HG03135 (cell line): ENCODE measurements at regions not wholly inside any gene's neighbourhood (a gene's known extent, or its start where the extent isn't known, plus 50 kb on each side); places are given as distances from the start of the nearest gene placed in this dataset.
"Not testable (repeated sequence)": the region's sequence is repeated elsewhere in the genome, so short reads cannot be mapped to it uniquely, and the experiment has no call there.

Experiments used
- ATAC-seq: cut with Tn5 transposase; IDR thresholded peaks from one replicate; pipeline ENCODE4 v1.9.1; 2021; ENCODE audit warnings: mild to moderate bottlenecking, moderate library complexity; ENCODE audit not compliant: unreplicated experiment

DNA sequence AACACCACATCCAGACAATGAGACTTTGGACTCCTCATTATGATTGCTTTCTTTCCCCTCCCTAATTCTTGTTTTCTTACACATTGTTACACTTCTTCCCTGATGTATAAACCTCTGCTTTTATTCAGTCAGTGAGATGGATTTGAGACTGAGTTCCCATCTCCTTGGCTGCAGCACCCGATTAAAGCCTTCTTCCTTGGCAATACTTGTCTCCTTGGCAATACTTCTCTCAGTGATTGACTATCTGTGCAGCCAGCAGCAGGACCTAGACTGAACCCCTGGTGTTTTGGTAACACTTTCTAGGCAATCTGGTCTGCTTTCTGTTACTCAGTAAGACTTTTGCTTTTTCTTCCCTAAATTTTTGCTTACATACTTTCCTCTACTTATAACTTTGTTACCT, 492.8 kb upstream of the SMC2 start:
- no peak for ATAC-seq

- not testable (repeated sequence) for ATAC-seq
These were observed 482.2 kb upstream of the SMC2 start for GRCh38 chr9:103611950-103612349.

DNA sequence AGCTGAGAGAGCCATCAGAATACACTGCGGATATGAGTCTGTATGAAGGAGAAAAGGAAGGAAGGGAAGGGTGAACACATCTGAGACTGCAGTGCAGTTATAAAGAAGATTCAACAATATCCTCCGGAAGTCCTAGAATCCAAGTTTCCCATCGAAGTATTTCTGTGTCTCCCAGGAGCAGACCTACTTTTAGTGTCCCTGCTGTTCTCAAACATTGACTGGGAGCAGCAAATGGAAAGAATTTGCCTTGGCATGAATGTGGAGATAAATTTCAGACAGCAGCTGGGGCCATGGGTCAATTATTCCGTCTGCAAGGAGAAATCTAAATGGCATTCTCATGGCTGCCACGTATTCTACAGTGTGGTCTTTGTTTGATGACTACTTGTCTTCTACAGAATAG, 478.1 kb upstream of the SMC2 start:
- no peak for ATAC-seq

- no peak for ATAC-seq
These were observed 477.1 kb upstream of the SMC2 start for GRCh38 chr9:103617046-103617445.

DNA sequence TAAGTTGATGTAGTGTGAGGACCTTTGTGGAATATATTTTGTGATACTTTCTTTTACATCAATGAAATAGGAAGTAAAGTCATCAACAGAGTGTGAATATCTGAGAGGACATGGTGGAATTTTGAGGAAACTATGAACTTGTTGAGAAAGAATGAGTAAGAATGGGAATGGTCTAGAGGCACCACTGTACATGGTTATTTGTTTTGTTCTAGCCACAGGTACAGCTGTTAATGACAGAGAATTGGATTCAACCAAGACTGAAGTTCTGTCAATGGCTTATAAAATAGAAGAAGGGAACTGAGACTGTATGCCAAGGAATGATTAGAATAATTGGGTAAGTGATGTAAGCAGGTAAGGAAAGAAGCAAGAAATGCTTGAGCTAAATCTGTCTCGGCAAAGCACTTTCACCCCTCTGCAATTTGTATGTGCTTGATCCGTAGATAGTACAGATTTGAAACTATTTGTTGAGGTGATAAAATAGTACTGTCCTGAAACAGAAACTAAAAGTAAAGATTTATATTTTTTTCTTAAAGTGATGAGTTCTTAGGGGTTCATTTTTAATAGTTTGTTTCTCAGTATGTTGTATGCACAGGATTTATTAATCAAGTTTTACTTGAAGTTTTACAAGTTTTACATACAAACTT, 468.8 kb upstream of the SMC2 start:
- no peak for ATAC-seq

- no peak for ATAC-seq
These were observed 466.4 kb upstream of the SMC2 start for GRCh38 chr9:103627731-103628130.

- ATAC-seq: no peak
These were observed 445.0 kb upstream of the SMC2 start for GRCh38 chr9:103649086-103649485.

DNA sequence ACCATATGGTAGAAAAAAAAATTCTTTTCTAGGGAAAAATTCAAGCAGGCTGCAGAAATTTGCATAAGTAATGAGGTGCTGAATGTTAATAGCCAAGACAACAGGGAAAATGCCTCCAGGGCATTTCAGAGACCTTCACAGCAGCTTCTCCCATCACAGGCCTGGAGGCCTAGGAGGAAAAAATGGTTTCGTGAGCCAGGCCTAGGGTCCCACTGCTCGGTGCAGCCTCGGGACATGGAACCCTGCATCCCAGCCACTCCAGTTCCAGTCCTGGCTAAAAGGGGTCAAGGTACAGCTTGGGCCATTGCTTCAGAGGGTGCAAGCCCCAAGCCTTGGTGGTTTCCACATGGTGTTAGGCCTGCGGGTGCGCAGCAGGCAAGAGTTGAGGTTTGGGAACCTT, 436.0 kb upstream of the SMC2 start:
- ATAC-seq: no peak

DNA sequence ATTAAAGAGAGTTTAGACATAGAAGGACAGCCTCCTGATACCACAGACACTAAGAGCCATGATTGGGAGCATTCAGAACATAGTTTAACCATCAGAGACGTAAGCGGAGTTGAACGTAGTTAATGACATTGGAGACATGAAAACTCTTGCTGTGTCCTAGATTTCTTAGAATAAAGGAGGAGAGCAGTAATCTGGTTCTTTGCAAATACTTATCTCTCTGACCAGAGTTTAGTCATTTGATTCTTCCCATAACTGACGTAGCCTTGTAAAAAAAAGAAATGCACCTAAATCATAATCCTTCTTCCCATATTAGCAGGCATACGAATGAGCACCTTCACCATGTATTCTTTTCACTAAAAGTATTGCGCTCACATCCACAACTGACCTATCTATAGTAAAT, 433.3 kb upstream of the SMC2 start:
- no peak for ATAC-seq

DNA sequence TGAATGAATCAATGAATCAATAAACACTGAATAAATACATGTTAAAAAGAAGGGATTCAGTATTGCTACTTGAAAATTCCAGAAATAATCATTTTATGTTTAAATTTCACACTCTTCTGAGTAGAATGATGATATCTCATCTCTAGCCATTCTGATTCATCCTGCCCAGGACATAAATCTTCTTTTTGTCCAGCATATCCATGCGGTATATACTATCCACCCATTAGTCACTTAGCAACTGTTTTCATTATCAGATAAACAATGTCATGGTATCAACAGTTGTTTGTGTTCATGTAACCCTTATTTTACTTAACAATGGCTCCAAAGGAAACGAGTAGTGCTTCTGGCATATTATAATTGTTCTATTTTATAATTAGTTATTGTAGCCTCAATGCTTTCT, 432.4 kb upstream of the SMC2 start:
- ATAC-seq: no peak

DNA sequence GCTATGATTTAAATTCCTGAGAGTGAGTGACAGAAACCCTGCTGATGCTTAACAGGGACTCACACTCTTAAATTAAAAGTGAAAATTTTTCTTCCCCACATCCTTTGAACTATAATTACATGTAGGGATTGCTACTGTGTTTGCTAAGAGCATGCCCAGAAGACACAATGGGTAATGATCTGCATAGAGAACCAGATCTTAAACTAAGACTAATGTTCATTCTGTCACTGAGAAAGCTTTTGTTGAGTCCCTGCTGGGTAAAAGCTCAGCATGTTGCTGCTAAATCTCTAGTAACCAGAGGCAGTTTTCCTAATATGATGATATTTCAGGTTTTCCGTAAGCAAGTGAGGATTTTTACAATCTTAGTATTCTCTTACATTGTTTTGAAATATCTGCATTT, 424.8 kb upstream of the SMC2 start:
- ATAC-seq: no peak

DNA sequence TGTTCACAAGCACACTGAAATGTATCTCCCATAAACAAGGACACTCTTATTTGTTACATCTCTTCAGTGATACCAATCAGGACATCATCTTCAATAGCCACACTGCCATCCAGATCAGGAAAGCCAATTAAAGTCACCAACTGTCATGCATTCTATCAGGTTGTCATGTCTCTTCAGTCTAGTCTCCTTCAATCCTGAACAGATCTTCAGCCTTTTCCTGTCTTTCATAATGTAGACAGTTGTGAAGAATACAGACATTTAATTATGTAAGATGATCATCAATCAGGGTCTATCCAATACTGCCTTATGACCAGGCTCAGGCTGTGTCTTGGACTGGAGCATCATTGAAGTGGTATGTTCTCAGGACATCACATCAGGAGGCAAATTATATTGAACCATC, 419.8 kb upstream of the SMC2 start:
- no peak for ATAC-seq

GRCh38 chr9:103680581-103680980, 413.5 kb upstream of the SMC2 start:
- ATAC-seq: no peak

DNA sequence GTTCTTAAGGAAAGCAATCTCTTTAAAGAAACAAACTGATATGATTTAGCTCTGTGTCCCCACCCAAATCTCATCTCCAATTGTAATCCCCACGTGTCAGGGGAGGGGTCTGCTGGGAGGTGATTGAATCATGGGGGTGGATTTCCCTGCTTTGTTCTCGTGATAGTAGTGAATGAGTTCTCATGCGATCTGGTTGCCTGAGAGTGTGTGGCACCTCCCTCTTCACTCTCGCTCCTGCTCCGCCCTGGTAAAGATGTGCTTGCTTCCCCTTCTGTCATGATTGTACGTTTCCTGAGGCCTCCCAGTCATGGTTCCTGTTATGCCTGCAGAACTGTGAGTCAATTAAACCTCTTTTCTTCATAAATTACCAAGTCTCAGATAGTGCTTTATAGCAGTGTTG, 412.7 kb upstream of the SMC2 start:
- no peak for ATAC-seq

GRCh38 chr9:103700195-103700962, 393.7 kb upstream of the SMC2 start:
- ATAC-seq: no peak

DNA sequence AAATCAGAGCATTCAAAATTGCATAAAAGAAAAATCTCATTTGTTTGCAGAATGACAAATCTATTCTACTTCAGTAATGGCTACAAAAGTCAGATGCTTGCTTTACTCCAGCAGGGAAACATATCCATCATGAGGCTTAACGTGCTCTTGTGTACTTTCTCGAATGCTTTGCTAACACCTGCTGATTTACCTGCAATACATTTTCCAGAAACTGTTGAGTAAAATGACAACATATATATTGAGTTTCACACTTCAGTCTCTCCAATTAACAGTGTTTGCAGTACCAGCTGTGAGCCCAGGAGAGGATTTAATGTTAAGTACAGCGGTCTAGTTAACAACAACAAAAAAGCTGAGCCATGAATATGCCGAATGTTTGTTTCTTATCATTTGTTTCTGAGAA, 391.5 kb upstream of the SMC2 start:
- ATAC-seq: no peak

GRCh38 chr9:103707181-103707580, 386.9 kb upstream of the SMC2 start:
- ATAC-seq: no peak

DNA sequence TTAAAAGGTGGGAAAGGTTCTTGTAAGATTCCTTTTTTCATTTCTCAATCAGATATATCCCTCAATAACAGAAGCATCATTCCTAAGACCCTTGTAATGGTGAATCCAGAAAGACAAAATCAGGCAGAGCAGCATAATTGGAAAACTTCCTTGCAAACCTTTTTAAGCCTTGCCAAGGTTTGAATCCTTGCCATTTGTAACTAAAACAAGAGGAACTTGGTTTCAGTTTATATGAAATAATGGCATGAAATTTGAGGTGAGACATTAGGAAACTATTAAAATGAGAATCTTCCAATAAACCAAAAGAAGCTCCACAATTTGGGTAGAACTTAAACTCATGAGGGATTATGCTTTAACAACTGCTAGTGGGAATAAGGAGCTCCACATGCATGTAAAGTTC, 384.7 kb upstream of the SMC2 start:
- ATAC-seq: no peak

- no peak for ATAC-seq
These were observed 380.5 kb upstream of the SMC2 start for GRCh38 chr9:103713631-103714030.

- ATAC-seq: no peak
These were observed 379.1 kb upstream of the SMC2 start for GRCh38 chr9:103714992-103715391.

- ATAC-seq: no peak
These were observed 373.1 kb upstream of the SMC2 start for GRCh38 chr9:103721056-103721455.

GRCh38 chr9:103730866-103731265, 363.2 kb upstream of the SMC2 start:
- no peak for ATAC-seq

GRCh38 chr9:103731541-103731940, 362.6 kb upstream of the SMC2 start:
- no peak for ATAC-seq
